GM12878 (cell line): ENCODE measurements at regions not wholly inside any gene's neighbourhood (a gene's known extent, or its start where the extent isn't known, plus 50 kb on each side); places are given as distances from the start of the nearest gene placed in this dataset.

Experiments used
- ATAC-seq: fragments of 200-7000 bp; cut with Tn5 transposase; 3 replicates; pipeline ENCODE4 v1.9.1; 2020; ENCODE audit warnings: mild to moderate bottlenecking, moderate library complexity
- BruUV-seq: library from RNA; stranded (reverse); fragments of 400-500 nt; replicated peaks from 2 replicates; lab custom pipeline; 2021; lab: Mats Ljungman, UMichigan
- CTCF ChIA-PET: fragments of 300-600 bp; sonication (Branson Sonifier 250); formaldehyde crosslinking; extraction: SDS; loops from one replicate; lab custom pipeline; 2021; ENCODE audit warnings: inconsistent platforms; lab: Yijun Ruan, JAX
- POLR2A ChIA-PET: fragments of 350-600 bp; formaldehyde crosslinking; extraction: SDS; loops from one replicate; lab custom pipeline; 2021; ENCODE audit warnings: inconsistent platforms; lab: Charles Lee
- RAD21 ChIA-PET: fragments of 300-600 bp; sonication (Branson Sonifier 250); formaldehyde crosslinking; loops from one replicate; lab custom pipeline; 2023; ENCODE audit warnings: antibody characterized with exemption; ENCODE audit not compliant: unreplicated experiment; lab: Charles Lee
- SMC1A ChIA-PET: fragments of 300-600 bp; sonication (Branson Sonifier 250); formaldehyde crosslinking; loops from one replicate; lab custom pipeline; 2023; ENCODE audit not compliant: unreplicated experiment, uncharacterized antibody; lab: Charles Lee
- DNase-seq: peaks from one replicate; pipeline ENCODE4 v3.0.0-alpha.2; 2011; ENCODE audit warnings: low read depth, low spot score
- FAIRE-seq: peaks from 3 replicates; lab custom pipeline; 2011; peaks lifted over from hg19 to GRCh38; lab: Jason Lieb, UNC
- H2AFZ ChIP-seq: 2 replicates; pipeline ENCODE4 v1.6.0; 2011; ENCODE audit warnings: low read depth, low read length, control low read depth; ENCODE audit not compliant: control insufficient read depth
- H3K27ac ChIP-seq: 2 replicates; pipeline ENCODE4 v1.5.1; 2011; ENCODE audit warnings: control low read depth; ENCODE audit not compliant: control insufficient read depth, insufficient read depth
- H3K27me3 ChIP-seq, 2 experiments: replicated peaks in 1 of 2; 2 replicates each; pipeline versions ENCODE4 v1.6.0 to v1.6.1; 2011; ENCODE audit warnings: low read length in 1 of 2; ENCODE audit not compliant: control insufficient read depth in 2 of 2, insufficient read depth in 2 of 2
- H3K36me3 ChIP-seq, 2 experiments: 2 replicates each; pipeline ENCODE4 v1.5.1; 2011; ENCODE audit warnings: low read length in 1 of 2; ENCODE audit not compliant: control insufficient read depth in 2 of 2, insufficient read depth in 2 of 2
- H3K4me1 ChIP-seq: 2 replicates; pipeline ENCODE4 v1.6.1; 2011; ENCODE audit warnings: mild to moderate bottlenecking, low read length, moderate library complexity, mixed read lengths; ENCODE audit not compliant: control insufficient read depth, insufficient read depth
- H3K4me2 ChIP-seq: 2 replicates; pipeline ENCODE4 v1.6.0; 2011; ENCODE audit warnings: control low read depth; ENCODE audit not compliant: control insufficient read depth, insufficient read depth
- H3K4me3 ChIP-seq: fragments of 200-600 bp; sonication (generic); 2 replicates; pipeline ENCODE4 v1.5.1; 2016
- H3K79me2 ChIP-seq: 2 replicates; pipeline ENCODE4 v1.6.0; 2011; ENCODE audit warnings: low read length; ENCODE audit not compliant: control insufficient read depth, insufficient read depth
- H3K9ac ChIP-seq: 2 replicates; pipeline ENCODE4 v1.8.0; 2011; ENCODE audit warnings: low read length, control low read depth, mixed read lengths; ENCODE audit not compliant: control insufficient read depth, insufficient read depth
- H3K9me3 ChIP-seq: replicated peaks from 3 replicates; pipeline ENCODE4 v1.5.1; 2011; ENCODE audit warnings: mild to moderate bottlenecking, low read length; ENCODE audit not compliant: control insufficient read depth, insufficient read depth
- H4K20me1 ChIP-seq: 2 replicates; pipeline ENCODE4 v1.6.0; 2011; ENCODE audit not compliant: control insufficient read depth, insufficient read depth
- BRCA1 ChIP-seq: IDR thresholded peaks from 2 replicates; pipeline ENCODE4 v1.6.1; 2011; ENCODE audit warnings: low read depth, low read length, improper control_type of control experiment
- FOS ChIP-seq: IDR thresholded peaks from 3 replicates; pipeline ENCODE4 v1.6.1; 2011; ENCODE audit warnings: borderline replicate concordance; ENCODE audit not compliant: insufficient read length; ENCODE audit errors: extremely low read depth
- HCFC1 ChIP-seq: fragments of 150-350 bp; IDR thresholded peaks from 2 replicates; pipeline ENCODE4 v1.6.1; 2014; ENCODE audit warnings: low read length
- NR2C1 ChIP-seq: fragments of 450-650 bp; IDR thresholded peaks from 2 replicates; pipeline ENCODE4 v1.6.1; 2017; ENCODE audit warnings: antibody characterized with exemption, mild to moderate bottlenecking, moderate library complexity
- PKNOX1 ChIP-seq: fragments of 450-650 bp; IDR thresholded peaks from 2 replicates; pipeline ENCODE4 v1.6.1; 2016; ENCODE audit warnings: mild to moderate bottlenecking
- SMAD5 ChIP-seq: IDR thresholded peaks from 2 replicates; pipeline ENCODE4 v1.6.1; 2016; ENCODE audit warnings: antibody characterized with exemption, low read depth
- SMC3 ChIP-seq: IDR thresholded peaks from 2 replicates; pipeline ENCODE4 v1.6.1; 2011; ENCODE audit warnings: low read length, improper control_type of control experiment, borderline replicate concordance
- TCF7 ChIP-seq: IDR thresholded peaks from 2 replicates; pipeline ENCODE4 v1.6.1; 2014; ENCODE audit warnings: antibody characterized with exemption, borderline replicate concordance
- ZBTB4 ChIP-seq: fragments of 450-650 bp; formaldehyde crosslinking; IDR thresholded peaks from 2 replicates; pipeline ENCODE4 v1.4.0; 2022; ENCODE audit warnings: mild to moderate bottlenecking, moderate library complexity
- ZNF217 ChIP-seq: fragments of 450-650 bp; IDR thresholded peaks from 2 replicates; pipeline ENCODE4 v1.6.1; 2017; ENCODE audit warnings: antibody characterized with exemption, mild to moderate bottlenecking
- WGBS: methylation state at CpG from one replicate; pipeline ENCODE4 v1.1.6; 2016; ENCODE audit warnings: low lambda C conversion rate; ENCODE audit not compliant: insufficient replicate concordance, insufficient coverage; ENCODE audit errors: missing lambda C conversion rate; 5-methylcytosine and 5-hydroxymethylcytosine counted together
- in situ Hi-C: fragments of 300-500 bp; cut with MboI; formaldehyde crosslinking; loops from 9 replicates; pipeline ENCODE4 v1.14.3; 2018; ENCODE audit warnings: mixed read lengths
- intact Hi-C: fragments of 100-400 bp; cut with micrococcal nuclease; formaldehyde crosslinking; loops from one replicate; pipeline ENCODE4 v1.14.2; 2022; ENCODE audit not compliant: unreplicated experiment
- TF ChIP-seq, protein P1 (sequence below): fragments of 450-650 bp; formaldehyde crosslinking; IDR thresholded peaks from 2 replicates; pipeline ENCODE4 v1.5.0; 2022; ENCODE audit warnings: mild to moderate bottlenecking, missing genetic modification characterization
- TF ChIP-seq, protein P2 (sequence below): fragments of 450-650 bp; IDR thresholded peaks from 2 replicates; pipeline ENCODE4 v1.6.1; 2018; ENCODE audit warnings: borderline replicate concordance, mild to moderate bottlenecking; ENCODE audit not compliant: partially characterized antibody

DNA sequence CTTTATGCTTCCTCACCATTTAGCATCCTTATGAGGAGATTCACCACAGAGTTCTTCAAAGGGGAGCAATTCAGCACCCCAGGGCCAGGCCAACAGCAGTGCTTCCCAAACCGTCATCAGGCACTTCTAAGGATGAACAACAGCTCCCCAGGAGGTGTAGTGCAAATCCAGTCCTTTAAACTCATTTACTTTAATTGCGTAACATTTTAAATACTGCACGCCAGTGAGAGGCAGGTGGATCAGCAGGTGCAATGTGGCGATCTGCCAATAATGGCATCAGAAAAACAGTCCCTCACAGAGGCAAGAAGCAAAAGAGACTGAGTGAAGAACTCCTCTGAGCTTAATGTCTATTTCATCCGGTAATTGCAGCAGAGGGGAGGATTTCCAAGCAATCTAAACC is 770.9 kb upstream of the FOXG1 start:
- no peak overlapping the region for H3K4me2 ChIP-seq
- no peak overlapping the region for H3K4me3 ChIP-seq
- DNase-seq (no peak), FAIRE-seq (no peak), ATAC-seq (no peak)
- ChIA-PET SMC1A (no interaction called here), RAD21 (no interaction called here), CTCF (no interaction called here), POLR2A (no interaction called here)
- no peaks in the 10 kb centered on the region for H3K27me3 ChIP-seq
- 48% methylated on average over 5 of the region's 5 CpGs for WGBS
- in situ Hi-C loops (no loop called here), intact Hi-C loops (no loop called here)
- H3K27ac ChIP-seq = no peak overlapping the region
- TF ChIP-seq, protein P1, sequence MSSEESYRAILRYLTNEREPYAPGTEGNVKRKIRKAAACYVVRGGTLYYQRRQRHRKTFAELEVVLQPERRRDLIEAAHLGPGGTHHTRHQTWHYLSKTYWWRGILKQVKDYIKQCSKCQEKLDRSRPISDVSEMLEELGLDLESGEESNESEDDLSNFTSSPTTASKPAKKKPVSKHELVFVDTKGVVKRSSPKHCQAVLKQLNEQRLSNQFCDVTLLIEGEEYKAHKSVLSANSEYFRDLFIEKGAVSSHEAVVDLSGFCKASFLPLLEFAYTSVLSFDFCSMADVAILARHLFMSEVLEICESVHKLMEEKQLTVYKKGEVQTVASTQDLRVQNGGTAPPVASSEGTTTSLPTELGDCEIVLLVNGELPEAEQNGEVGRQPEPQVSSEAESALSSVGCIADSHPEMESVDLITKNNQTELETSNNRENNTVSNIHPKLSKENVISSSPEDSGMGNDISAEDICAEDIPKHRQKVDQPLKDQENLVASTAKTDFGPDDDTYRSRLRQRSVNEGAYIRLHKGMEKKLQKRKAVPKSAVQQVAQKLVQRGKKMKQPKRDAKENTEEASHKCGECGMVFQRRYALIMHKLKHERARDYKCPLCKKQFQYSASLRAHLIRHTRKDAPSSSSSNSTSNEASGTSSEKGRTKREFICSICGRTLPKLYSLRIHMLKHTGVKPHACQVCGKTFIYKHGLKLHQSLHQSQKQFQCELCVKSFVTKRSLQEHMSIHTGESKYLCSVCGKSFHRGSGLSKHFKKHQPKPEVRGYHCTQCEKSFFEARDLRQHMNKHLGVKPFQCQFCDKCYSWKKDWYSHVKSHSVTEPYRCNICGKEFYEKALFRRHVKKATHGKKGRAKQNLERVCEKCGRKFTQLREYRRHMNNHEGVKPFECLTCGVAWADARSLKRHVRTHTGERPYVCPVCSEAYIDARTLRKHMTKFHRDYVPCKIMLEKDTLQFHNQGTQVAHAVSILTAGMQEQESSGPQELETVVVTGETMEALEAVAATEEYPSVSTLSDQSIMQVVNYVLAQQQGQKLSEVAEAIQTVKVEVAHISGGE (CRISPR knock-in tag) = no peak
- TF ChIP-seq ZNF217 (no peak), ZBTB4 (CRISPR knock-in tag) (no peak), PKNOX1 (no peak), TCF7 (no peak), HCFC1 (no peak), SMAD5 (no peak), NR2C1 (no peak), BRCA1 (no peak), SMC3 (no peak), FOS (no peak)
- TF ChIP-seq, protein P2, sequence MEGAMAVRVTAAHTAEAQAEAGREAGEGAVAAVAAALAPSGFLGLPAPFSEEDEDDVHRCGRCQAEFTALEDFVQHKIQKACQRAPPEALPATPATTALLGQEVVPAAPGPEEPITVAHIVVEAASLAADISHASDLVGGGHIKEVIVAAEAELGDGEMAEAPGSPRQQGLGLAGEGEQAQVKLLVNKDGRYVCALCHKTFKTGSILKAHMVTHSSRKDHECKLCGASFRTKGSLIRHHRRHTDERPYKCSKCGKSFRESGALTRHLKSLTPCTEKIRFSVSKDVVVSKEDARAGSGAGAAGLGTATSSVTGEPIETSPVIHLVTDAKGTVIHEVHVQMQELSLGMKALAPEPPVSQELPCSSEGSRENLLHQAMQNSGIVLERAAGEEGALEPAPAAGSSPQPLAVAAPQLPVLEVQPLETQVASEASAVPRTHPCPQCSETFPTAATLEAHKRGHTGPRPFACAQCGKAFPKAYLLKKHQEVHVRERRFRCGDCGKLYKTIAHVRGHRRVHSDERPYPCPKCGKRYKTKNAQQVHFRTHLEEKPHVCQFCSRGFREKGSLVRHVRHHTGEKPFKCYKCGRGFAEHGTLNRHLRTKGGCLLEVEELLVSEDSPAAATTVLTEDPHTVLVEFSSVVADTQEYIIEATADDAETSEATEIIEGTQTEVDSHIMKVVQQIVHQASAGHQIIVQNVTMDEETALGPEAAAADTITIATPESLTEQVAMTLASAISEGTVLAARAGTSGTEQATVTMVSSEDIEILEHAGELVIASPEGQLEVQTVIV = no peak
- no peaks in the 10 kb centered on the region for H3K79me2 ChIP-seq
- no peaks in the 10 kb centered on the region for H4K20me1 ChIP-seq
- no peak overlapping the region for H3K9ac ChIP-seq
- BruUV-seq = no TSS peak
- H2AFZ ChIP-seq = no peak overlapping the region
- no peaks in the 10 kb centered on the region; the same call in 2 of the 3 replicates for H3K9me3 ChIP-seq
- no peaks in the 10 kb centered on the region for H3K36me3 ChIP-seq
- H3K4me1 ChIP-seq = no peaks in the 10 kb centered on the region
